SK-N-MC (cell line): ENCODE measurements at regions not wholly inside any gene's neighbourhood (a gene's known extent, or its start where the extent isn't known, plus 50 kb on each side); places are given as distances from the start of the nearest gene placed in this dataset.

Source experiments
- DNase-seq: peaks from one replicate; pipeline ENCODE4 v3.0.0-alpha.2; 2011; ENCODE audit warnings: low read depth, low spot score
- H3K27ac ChIP-seq: fragments of 200-600 bp; sonication (generic); 2 replicates; pipeline ENCODE4 v1.5.1; 2016; ENCODE audit warnings: mixed run types
- H3K36me3 ChIP-seq: fragments of 200-600 bp; sonication (generic); 2 replicates; pipeline ENCODE4 v1.6.1; 2017; ENCODE audit warnings: antibody characterized with exemption, low read length, mixed read lengths; ENCODE audit not compliant: insufficient read depth
- H3K4me3 ChIP-seq: fragments of 200-600 bp; sonication (generic); 2 replicates; pipeline ENCODE4 v1.5.1; 2016
- H3K9ac ChIP-seq: fragments of 200-600 bp; sonication (generic); 2 replicates; pipeline ENCODE4 v1.8.0; 2017; ENCODE audit warnings: mixed run types, mixed read lengths; ENCODE audit not compliant: insufficient read length
- H3K9me3 ChIP-seq: fragments of 200-600 bp; sonication (generic); 2 replicates; pipeline ENCODE4 v1.6.1; 2017; ENCODE audit warnings: low read depth, mild to moderate bottlenecking, antibody characterized with exemption, low read length, moderate library complexity, mixed read lengths
- EZH2 ChIP-seq: fragments of 200-600 bp; sonication (generic); IDR thresholded peaks from one replicate; pipeline ENCODE4 v1.6.1; 2017; ENCODE audit warnings: antibody characterized with exemption
- FOXP2 ChIP-seq: optimal IDR thresholded peaks from 2 replicates; pipeline ENCODE3; 2011; ENCODE audit warnings: mild to moderate bottlenecking, moderate library complexity; ENCODE audit not compliant: insufficient read depth; ENCODE audit errors: extremely low read length, control extremely low read depth
- POLR2AphosphoS5 ChIP-seq: IDR thresholded peaks from 2 replicates; pipeline ENCODE4 v1.6.1; 2012; ENCODE audit warnings: mild to moderate bottlenecking, low read depth, low read length, borderline replicate concordance

GRCh38 chr1:168421399-168422004 lies 122.3 kb downstream of the XCL2 start:
- DNase-seq = no peak
- no peak overlapping the region for H3K9ac ChIP-seq
- H3K9me3 ChIP-seq = no peaks in the 10 kb centered on the region
- H3K36me3 ChIP-seq = no peaks in the 10 kb centered on the region
- no peak overlapping the region for H3K27ac ChIP-seq
- TF ChIP-seq EZH2 (no peak), FOXP2 (no peak), POLR2AphosphoS5 (no peak)
- no peak overlapping the region for H3K4me3 ChIP-seq

GRCh38 chr1:168420177-168420576 lies 123.6 kb downstream of the XCL2 start:
- H3K36me3 ChIP-seq = no peaks in the 10 kb centered on the region
- H3K9ac ChIP-seq = no peak overlapping the region
- no peaks in the 10 kb centered on the region for H3K9me3 ChIP-seq
- no peak overlapping the region for H3K27ac ChIP-seq
- DNase-seq = no peak
- H3K4me3 ChIP-seq = no peak overlapping the region
- TF ChIP-seq FOXP2 = no peak
- TF ChIP-seq EZH2 = no peak
- TF ChIP-seq POLR2AphosphoS5 = no peak

- TF ChIP-seq EZH2 = no peak
- no peak for TF ChIP-seq POLR2AphosphoS5
- no peak for TF ChIP-seq FOXP2
- no peak for DNase-seq
- Histone ChIP-seq H3K27ac (no peak overlapping the region), H3K9ac (no peak overlapping the region), H3K9me3 (no peaks in the 10 kb centered on the region), H3K36me3 (no peaks in the 10 kb centered on the region), H3K4me3 (no peak overlapping the region)
Observed at GRCh38 chr1:168419736-168420135, 124.1 kb downstream of the XCL2 start.

GRCh38 chr1:168416220-168416619 lies 127.6 kb downstream of the XCL2 start:
- TF ChIP-seq EZH2 = no peak
- H3K4me3 ChIP-seq = no peak overlapping the region
- H3K36me3 ChIP-seq = no peaks in the 10 kb centered on the region
- H3K27ac ChIP-seq = no peak overlapping the region
- no peaks in the 10 kb centered on the region for H3K9me3 ChIP-seq
- DNase-seq = no peak
- H3K9ac ChIP-seq = no peak overlapping the region

GRCh38 chr1:168414914-168415313 lies 128.9 kb downstream of the XCL2 start:
- Histone ChIP-seq H3K9ac (no peak overlapping the region), H3K27ac (no peak overlapping the region), H3K9me3 (no peaks in the 10 kb centered on the region), H3K4me3 (no peak overlapping the region), H3K36me3 (no peaks in the 10 kb centered on the region)
- TF ChIP-seq EZH2 = no peak
- TF ChIP-seq FOXP2 = no peak
- no peak for TF ChIP-seq POLR2AphosphoS5
- no peak for DNase-seq

- no peaks in the 10 kb centered on the region for H3K9me3 ChIP-seq
- TF ChIP-seq POLR2AphosphoS5 (no peak), FOXP2 (no peak), EZH2 (no peak)
- no peak overlapping the region for H3K9ac ChIP-seq
- H3K4me3 ChIP-seq = no peak overlapping the region
- no peak for DNase-seq
- H3K27ac ChIP-seq = no peak overlapping the region
- H3K36me3 ChIP-seq = no peaks in the 10 kb centered on the region
Observed at GRCh38 chr1:168410464-168410863, 129.8 kb downstream of the TBX19 start.

GRCh38 chr1:168408884-168409283 lies 128.2 kb downstream of the TBX19 start:
- no peak for DNase-seq
- H3K9ac ChIP-seq = no peak overlapping the region
- H3K36me3 ChIP-seq = no peaks in the 10 kb centered on the region
- TF ChIP-seq FOXP2 (no peak), EZH2 (no peak), POLR2AphosphoS5 (no peak)
- H3K9me3 ChIP-seq = no peaks in the 10 kb centered on the region
- H3K4me3 ChIP-seq = no peak overlapping the region
- H3K27ac ChIP-seq = no peak overlapping the region

- no peak for DNase-seq
- Histone ChIP-seq H3K4me3 (no peak overlapping the region), H3K9me3 (no peaks in the 10 kb centered on the region), H3K36me3 (no peaks in the 10 kb centered on the region), H3K9ac (no peak overlapping the region), H3K27ac (no peak overlapping the region)
- TF ChIP-seq FOXP2 = no peak
- no peak for TF ChIP-seq EZH2
- TF ChIP-seq POLR2AphosphoS5 = no peak
Observed at GRCh38 chr1:168408539-168408865, 127.8 kb downstream of the TBX19 start.

GRCh38 chr1:168407832-168408538 lies 127.3 kb downstream of the TBX19 start:
- DNase-seq = no peak
- H3K9ac ChIP-seq = no peak overlapping the region
- H3K9me3 ChIP-seq = no peaks in the 10 kb centered on the region
- TF ChIP-seq POLR2AphosphoS5 = no peak
- TF ChIP-seq EZH2 = no peak
- TF ChIP-seq FOXP2 = no peak
- no peak overlapping the region for H3K4me3 ChIP-seq
- H3K36me3 ChIP-seq = no peaks in the 10 kb centered on the region
- H3K27ac ChIP-seq = no peak overlapping the region
